A549 (cell line): ENCODE measurements at regions not wholly inside any gene's neighbourhood (a gene's known extent, or its start where the extent isn't known, plus 50 kb on each side); places are given as distances from the start of the nearest gene placed in this dataset.

Source experiments
- CTCF ChIP-seq: fragments of >200 bp; sonication (Bioruptor Twin); formaldehyde crosslinking; IDR thresholded peaks from 3 replicates; pipeline ENCODE4 v1.5.1; 2016
- EP300 ChIP-seq, 2 experiments: fragments of >200 bp; sonication (Bioruptor Twin); formaldehyde crosslinking; IDR thresholded peaks; 2 replicates in 1 of 2; 3 replicates in 1 of 2; pipeline ENCODE4 v1.6.1; 2016 to 2017
- JUN ChIP-seq, 2 experiments: fragments of >200 bp; sonication (Bioruptor Twin); formaldehyde crosslinking; IDR thresholded peaks; 2 replicates in 1 of 2; 3 replicates in 1 of 2; pipeline ENCODE4 v1.6.1; 2016 to 2017
- PBX3 ChIP-seq: IDR thresholded peaks from 2 replicates; pipeline ENCODE4 v1.6.1; 2012
- USF2 ChIP-seq: fragments of 450-650 bp; IDR thresholded peaks from 2 replicates; pipeline ENCODE4 v1.6.1; 2014; ENCODE audit warnings: antibody characterized with exemption

DNA sequence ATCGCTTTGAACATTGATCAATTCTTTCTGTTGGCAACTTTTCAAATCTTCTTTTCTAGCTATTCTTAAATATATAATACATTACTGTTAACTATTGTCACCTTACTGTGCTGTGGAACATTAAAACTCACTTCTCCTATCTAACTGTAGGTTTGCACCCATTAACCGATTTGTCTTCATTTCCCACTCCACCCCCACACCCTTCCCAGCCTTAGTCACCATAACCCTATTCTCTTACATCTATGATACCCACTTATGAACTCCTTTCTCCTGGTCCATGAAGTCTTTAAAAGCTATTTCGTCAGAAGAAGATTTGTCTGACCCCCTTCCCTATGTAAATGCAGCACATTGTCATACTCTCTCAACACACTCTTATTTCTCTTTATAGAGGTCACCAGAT, 993.4 kb upstream of the EEF2KMT start:
- TF ChIP-seq CTCF (no peak), USF2 (no peak), PBX3 (no peak), JUN (IDR thresholded peaks at IDR 0.05) (no peak), EP300 (IDR thresholded peaks at IDR 0.05) (no peak)
